ENCODE measurements at regions not wholly inside any gene's neighbourhood (a gene's known extent, or its start where the extent isn't known, plus 50 kb on each side); places are given as distances from the start of the nearest gene placed in this dataset.

DNA sequence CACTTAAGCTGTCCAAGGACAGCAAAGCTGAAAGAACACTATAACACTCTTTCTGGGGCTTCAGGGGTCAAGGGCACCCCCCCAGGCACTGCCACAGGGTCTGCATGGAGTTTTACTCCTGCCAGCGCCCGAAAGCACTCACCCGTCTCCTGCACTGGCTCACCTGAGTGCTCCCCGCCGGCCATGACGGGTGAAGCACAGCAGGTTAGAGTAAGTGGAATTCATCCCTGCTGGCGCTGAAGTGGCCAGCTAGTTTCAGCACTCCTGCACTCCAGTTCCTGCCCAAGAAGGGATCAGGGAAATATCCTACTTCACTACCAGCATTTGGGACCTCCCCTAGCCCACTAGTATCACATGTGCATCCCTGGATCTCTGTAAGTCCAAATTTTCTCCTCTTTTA, 516.0 kb downstream of the ZNF608 start:
- TF ChIP-seq, protein P1, sequence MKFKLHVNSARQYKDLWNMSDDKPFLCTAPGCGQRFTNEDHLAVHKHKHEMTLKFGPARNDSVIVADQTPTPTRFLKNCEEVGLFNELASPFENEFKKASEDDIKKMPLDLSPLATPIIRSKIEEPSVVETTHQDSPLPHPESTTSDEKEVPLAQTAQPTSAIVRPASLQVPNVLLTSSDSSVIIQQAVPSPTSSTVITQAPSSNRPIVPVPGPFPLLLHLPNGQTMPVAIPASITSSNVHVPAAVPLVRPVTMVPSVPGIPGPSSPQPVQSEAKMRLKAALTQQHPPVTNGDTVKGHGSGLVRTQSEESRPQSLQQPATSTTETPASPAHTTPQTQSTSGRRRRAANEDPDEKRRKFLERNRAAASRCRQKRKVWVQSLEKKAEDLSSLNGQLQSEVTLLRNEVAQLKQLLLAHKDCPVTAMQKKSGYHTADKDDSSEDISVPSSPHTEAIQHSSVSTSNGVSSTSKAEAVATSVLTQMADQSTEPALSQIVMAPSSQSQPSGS (tag by site-specific recombination; IDR thresholded peaks at IDR 0.05; ENCODE audit: low read depth): no peak
- TF ChIP-seq, protein P2, sequence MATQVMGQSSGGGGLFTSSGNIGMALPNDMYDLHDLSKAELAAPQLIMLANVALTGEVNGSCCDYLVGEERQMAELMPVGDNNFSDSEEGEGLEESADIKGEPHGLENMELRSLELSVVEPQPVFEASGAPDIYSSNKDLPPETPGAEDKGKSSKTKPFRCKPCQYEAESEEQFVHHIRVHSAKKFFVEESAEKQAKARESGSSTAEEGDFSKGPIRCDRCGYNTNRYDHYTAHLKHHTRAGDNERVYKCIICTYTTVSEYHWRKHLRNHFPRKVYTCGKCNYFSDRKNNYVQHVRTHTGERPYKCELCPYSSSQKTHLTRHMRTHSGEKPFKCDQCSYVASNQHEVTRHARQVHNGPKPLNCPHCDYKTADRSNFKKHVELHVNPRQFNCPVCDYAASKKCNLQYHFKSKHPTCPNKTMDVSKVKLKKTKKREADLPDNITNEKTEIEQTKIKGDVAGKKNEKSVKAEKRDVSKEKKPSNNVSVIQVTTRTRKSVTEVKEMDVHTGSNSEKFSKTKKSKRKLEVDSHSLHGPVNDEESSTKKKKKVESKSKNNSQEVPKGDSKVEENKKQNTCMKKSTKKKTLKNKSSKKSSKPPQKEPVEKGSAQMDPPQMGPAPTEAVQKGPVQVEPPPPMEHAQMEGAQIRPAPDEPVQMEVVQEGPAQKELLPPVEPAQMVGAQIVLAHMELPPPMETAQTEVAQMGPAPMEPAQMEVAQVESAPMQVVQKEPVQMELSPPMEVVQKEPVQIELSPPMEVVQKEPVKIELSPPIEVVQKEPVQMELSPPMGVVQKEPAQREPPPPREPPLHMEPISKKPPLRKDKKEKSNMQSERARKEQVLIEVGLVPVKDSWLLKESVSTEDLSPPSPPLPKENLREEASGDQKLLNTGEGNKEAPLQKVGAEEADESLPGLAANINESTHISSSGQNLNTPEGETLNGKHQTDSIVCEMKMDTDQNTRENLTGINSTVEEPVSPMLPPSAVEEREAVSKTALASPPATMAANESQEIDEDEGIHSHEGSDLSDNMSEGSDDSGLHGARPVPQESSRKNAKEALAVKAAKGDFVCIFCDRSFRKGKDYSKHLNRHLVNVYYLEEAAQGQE (tag by site-specific recombination; IDR thresholded peaks at IDR 0.05): no peak
- TF ChIP-seq, protein P3, sequence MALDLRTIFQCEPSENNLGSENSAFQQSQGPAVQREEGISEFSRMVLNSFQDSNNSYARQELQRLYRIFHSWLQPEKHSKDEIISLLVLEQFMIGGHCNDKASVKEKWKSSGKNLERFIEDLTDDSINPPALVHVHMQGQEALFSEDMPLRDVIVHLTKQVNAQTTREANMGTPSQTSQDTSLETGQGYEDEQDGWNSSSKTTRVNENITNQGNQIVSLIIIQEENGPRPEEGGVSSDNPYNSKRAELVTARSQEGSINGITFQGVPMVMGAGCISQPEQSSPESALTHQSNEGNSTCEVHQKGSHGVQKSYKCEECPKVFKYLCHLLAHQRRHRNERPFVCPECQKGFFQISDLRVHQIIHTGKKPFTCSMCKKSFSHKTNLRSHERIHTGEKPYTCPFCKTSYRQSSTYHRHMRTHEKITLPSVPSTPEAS (tag by site-specific recombination; IDR thresholded peaks at IDR 0.05): no peak
- TF ChIP-seq ZNF274 (IDR thresholded peaks at IDR 0.05; ENCODE audit: low read length): no peak
- TF ChIP-seq ZNF274 (tag by site-specific recombination; IDR thresholded peaks at IDR 0.05; ENCODE audit: borderline replicate concordance): no peak
- TF ChIP-seq, protein P4, sequence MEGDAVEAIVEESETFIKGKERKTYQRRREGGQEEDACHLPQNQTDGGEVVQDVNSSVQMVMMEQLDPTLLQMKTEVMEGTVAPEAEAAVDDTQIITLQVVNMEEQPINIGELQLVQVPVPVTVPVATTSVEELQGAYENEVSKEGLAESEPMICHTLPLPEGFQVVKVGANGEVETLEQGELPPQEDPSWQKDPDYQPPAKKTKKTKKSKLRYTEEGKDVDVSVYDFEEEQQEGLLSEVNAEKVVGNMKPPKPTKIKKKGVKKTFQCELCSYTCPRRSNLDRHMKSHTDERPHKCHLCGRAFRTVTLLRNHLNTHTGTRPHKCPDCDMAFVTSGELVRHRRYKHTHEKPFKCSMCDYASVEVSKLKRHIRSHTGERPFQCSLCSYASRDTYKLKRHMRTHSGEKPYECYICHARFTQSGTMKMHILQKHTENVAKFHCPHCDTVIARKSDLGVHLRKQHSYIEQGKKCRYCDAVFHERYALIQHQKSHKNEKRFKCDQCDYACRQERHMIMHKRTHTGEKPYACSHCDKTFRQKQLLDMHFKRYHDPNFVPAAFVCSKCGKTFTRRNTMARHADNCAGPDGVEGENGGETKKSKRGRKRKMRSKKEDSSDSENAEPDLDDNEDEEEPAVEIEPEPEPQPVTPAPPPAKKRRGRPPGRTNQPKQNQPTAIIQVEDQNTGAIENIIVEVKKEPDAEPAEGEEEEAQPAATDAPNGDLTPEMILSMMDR (tag by site-specific recombination; IDR thresholded peaks at IDR 0.05): no peak
- no peak for TF ChIP-seq ZNF629 (tag by site-specific recombination; IDR thresholded peaks at IDR 0.05)
- TF ChIP-seq ZNF24 (tag by site-specific recombination; IDR thresholded peaks at IDR 0.05): no peak
- TF ChIP-seq, protein P5, sequence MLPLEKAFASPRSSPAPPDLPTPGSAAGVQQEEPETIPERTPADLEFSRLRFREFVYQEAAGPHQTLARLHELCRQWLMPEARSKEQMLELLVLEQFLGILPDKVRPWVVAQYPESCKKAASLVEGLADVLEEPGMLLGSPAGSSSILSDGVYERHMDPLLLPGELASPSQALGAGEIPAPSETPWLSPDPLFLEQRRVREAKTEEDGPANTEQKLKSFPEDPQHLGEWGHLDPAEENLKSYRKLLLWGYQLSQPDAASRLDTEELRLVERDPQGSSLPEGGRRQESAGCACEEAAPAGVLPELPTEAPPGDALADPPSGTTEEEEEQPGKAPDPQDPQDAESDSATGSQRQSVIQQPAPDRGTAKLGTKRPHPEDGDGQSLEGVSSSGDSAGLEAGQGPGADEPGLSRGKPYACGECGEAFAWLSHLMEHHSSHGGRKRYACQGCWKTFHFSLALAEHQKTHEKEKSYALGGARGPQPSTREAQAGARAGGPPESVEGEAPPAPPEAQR (tag by site-specific recombination; IDR thresholded peaks at IDR 0.05): no peak
- no peak for TF ChIP-seq ZNF404 (tag by site-specific recombination; IDR thresholded peaks at IDR 0.05)
- no peak for TF ChIP-seq ZNF140 (tag by site-specific recombination; IDR thresholded peaks at IDR 0.05)
- TF ChIP-seq ZNF423 (tag by site-specific recombination; IDR thresholded peaks at IDR 0.05): no peak

Data from HEK293 (cell line).